Right lobe of liver (tissue), 6 donors: ENCODE measurements at regions not wholly inside any gene's neighbourhood (a gene's known extent, or its start where the extent isn't known, plus 50 kb on each side); places are given as distances from the start of the nearest gene placed in this dataset.
A peak's percentile ranks its signal among the peaks of the same experiment; 100 is the strongest.

Experiments used
- ATAC-seq, 4 donors: fragments of 200-7000 bp; cut with Tn5 transposase; one replicate each; pipeline ENCODE4 v1.9.1; 2020; ENCODE audit warnings: mild to moderate bottlenecking in 4 of 4, moderate library complexity in 4 of 4
- DNase-seq, 3 donors: peaks; one replicate each; pipeline ENCODE4 v3.0.0-alpha.2; 2020
- H3K27ac ChIP-seq, 3 donors: fragments of 200-600 bp; one replicate each; pipeline ENCODE4 v1.8.0; 2022
- H3K27me3 ChIP-seq, 2 donors: fragments of 200-600 bp; one replicate each; pipeline ENCODE4 v1.8.0; 2022
- H3K36me3 ChIP-seq, 4 donors: fragments of 200-600 bp; sonication (generic) in 1 of 4; one replicate each; pipeline versions ENCODE4 v1.5.1 to v1.8.0; 2017 to 2022; ENCODE audit warnings: control low read depth in 1 of 4
- H3K4me1 ChIP-seq, 4 donors: fragments of 200-600 bp; sonication (generic) in 1 of 4; one replicate each; pipeline versions ENCODE4 v1.5.1 to v1.8.0; 2017 to 2022; ENCODE audit warnings: control low read depth in 1 of 4
- H3K4me3 ChIP-seq, 3 donors: fragments of 200-600 bp; one replicate each; pipeline ENCODE4 v1.8.0; 2022
- H3K9me3 ChIP-seq, 4 donors: fragments of 200-600 bp; sonication (generic) in 1 of 4; one replicate each; pipeline versions ENCODE4 v1.5.1 to v1.8.0; 2017 to 2022; ENCODE audit warnings: control low read depth in 1 of 4
- CTCF ChIP-seq, 4 donors: fragments of 200-600 bp in 3 of 4; fragments of 450-650 bp in 1 of 4; IDR thresholded peaks; one replicate each; pipeline versions ENCODE4 v1.5.1 to v1.8.0; 2016 to 2022; ENCODE audit warnings: antibody characterized with exemption in 4 of 4, mild to moderate bottlenecking in 2 of 4
- POLR2A ChIP-seq: fragments of 450-650 bp; IDR thresholded peaks from one replicate; pipeline ENCODE4 v1.6.1; 2017; ENCODE audit warnings: antibody characterized with exemption, mild to moderate bottlenecking
- WGBS: methylation state at CpG from one replicate; pipeline ENCODE4 v1.1.6; 2018; ENCODE audit warnings: low coverage, low lambda C conversion rate; ENCODE audit not compliant: insufficient coverage; ENCODE audit errors: missing lambda C conversion rate; 5-methylcytosine and 5-hydroxymethylcytosine counted together
- intact Hi-C, 2 donors: fragments of 100-400 bp; cut with DNase I; formaldehyde crosslinking; loops; one replicate each; pipeline versions ENCODE4 v1.11.2 to v1.14.1; 2022
- donor health status: DM: no; HTN: yes; CAD: no.
- donor health status: DM: no; HTN: no; CAD: no.
- donor health status: DM: no; HTN: no; CAD: no.
- donor health status: DM: no; HTN: yes; CAD: no.
- donor health status: DM: no; HTN: yes; CAD: no.

GRCh38 chr4:156194896-156195295, 241.2 kb upstream of the CTSO start:
- Histone ChIP-seq H3K36me3 (no peaks in the 10 kb centered on the region), H3K27ac (no peak overlapping the region), H3K27me3 (no peaks in the 10 kb centered on the region), H3K9me3 (no peaks in the 10 kb centered on the region), H3K4me1 (peaks cover 0 to 22% (median 0%) of the 10 kb centered on the region in 4 donors), H3K4me3 (no peak overlapping the region)
- 91% methylated on average over 7 of the region's 7 CpGs for WGBS
- TF ChIP-seq POLR2A (no peak), CTCF (IDR thresholded peaks at IDR 0.05) (no peak)
- ATAC-seq = peak in 1 of 4 donors; percentile 50
- no peak for DNase-seq
- intact Hi-C loops = no loop called here

- DNase-seq (peak in 1 of 3 donors; percentile 38), ATAC-seq (peak in 3 of 4 donors; percentile 57 to 74 (median 62))
- H3K4me1 ChIP-seq = peaks cover 0 to 22% (median 0%) of the 10 kb centered on the region in 4 donors
- intact Hi-C loops = no loop called here
- H3K36me3 ChIP-seq = no peaks in the 10 kb centered on the region
- no peak overlapping the region for H3K4me3 ChIP-seq
- H3K27me3 ChIP-seq = no peaks in the 10 kb centered on the region
- WGBS = 7% methylated on average over 3 of the region's 3 CpGs
- TF ChIP-seq CTCF (IDR thresholded peaks at IDR 0.05) (no peak), POLR2A (no peak)
- no peaks in the 10 kb centered on the region for H3K9me3 ChIP-seq
- H3K27ac ChIP-seq = no peak overlapping the region
Measured at GRCh38 chr4:156193800-156194199, 240.1 kb upstream of the CTSO start.

- H3K27me3 ChIP-seq = no peaks in the 10 kb centered on the region
- H3K36me3 ChIP-seq = no peaks in the 10 kb centered on the region
- H3K27ac ChIP-seq = peak overlapping the region in 1 of 3 donors; percentile 22
- H3K4me1 ChIP-seq = peaks cover 0 to 22% (median 0%) of the 10 kb centered on the region in 4 donors
- DNase-seq (no peak), ATAC-seq (peak in 3 of 4 donors; percentile 30 to 52 (median 52))
- no peak for TF ChIP-seq POLR2A
- TF ChIP-seq CTCF (IDR thresholded peaks at IDR 0.05) = no peak
- 64% methylated on average over 2 of the region's 2 CpGs for WGBS
- H3K4me3 ChIP-seq = no peak overlapping the region
- intact Hi-C loops = no loop called here
- no peaks in the 10 kb centered on the region for H3K9me3 ChIP-seq
Measured at GRCh38 chr4:156193106-156193505, 239.4 kb upstream of the CTSO start.

- no peak for DNase-seq
- Histone ChIP-seq H3K4me1 (peaks cover 0 to 22% (median 0%) of the 10 kb centered on the region in 4 donors), H3K36me3 (no peaks in the 10 kb centered on the region), H3K9me3 (no peaks in the 10 kb centered on the region), H3K4me3 (no peak overlapping the region), H3K27me3 (no peaks in the 10 kb centered on the region), H3K27ac (peak overlapping the region in 1 of 3 donors; percentile 22)
- peak in 3 of 4 donors; percentile 42 to 63 (median 52) for ATAC-seq
- TF ChIP-seq POLR2A (no peak), CTCF (IDR thresholded peaks at IDR 0.05) (no peak)
- intact Hi-C loops = no loop called here
Measured at GRCh38 chr4:156192033-156192432, 238.4 kb upstream of the CTSO start.
